Uterus (tissue), 3 donors: ENCODE measurements at regions not wholly inside any gene's neighbourhood (a gene's known extent, or its start where the extent isn't known, plus 50 kb on each side); places are given as distances from the start of the nearest gene placed in this dataset.

Source experiments
- DNase-seq, 2 donors: peaks; one replicate each; pipeline ENCODE4 v3.0.0-alpha.2; 2019 to 2020
- H3K27ac ChIP-seq, 2 donors: fragments of 200-600 bp; sonication (generic); 1 replicate in 1 of 2; 2 replicates in 1 of 2; pipeline ENCODE4 v1.5.1; 2016 to 2018
- H3K27me3 ChIP-seq, 2 donors: fragments of 200-600 bp; sonication (generic); one replicate each; pipeline ENCODE4 v1.5.1; 2018 to 2019; ENCODE audit warnings: control low read depth in 1 of 2
- H3K36me3 ChIP-seq, 2 donors: fragments of 200-600 bp; sonication (generic); one replicate each; pipeline ENCODE4 v1.5.1; 2019; ENCODE audit warnings: control low read depth in 1 of 2
- H3K4me1 ChIP-seq, 2 donors: fragments of 200-600 bp; sonication (generic); one replicate each; pipeline ENCODE4 v1.5.1; 2018 to 2019; ENCODE audit warnings: control low read depth in 1 of 2
- H3K4me3 ChIP-seq, 2 donors: fragments of 200-600 bp; sonication (generic); 1 replicate in 1 of 2; 2 replicates in 1 of 2; pipeline ENCODE4 v1.5.1; 2018 to 2019; ENCODE audit warnings: mild to moderate bottlenecking in 1 of 2
- H3K9me3 ChIP-seq, 2 donors: fragments of 200-600 bp; sonication (generic); one replicate each; pipeline ENCODE4 v1.5.1; 2019; ENCODE audit warnings: control low read depth in 1 of 2
- POLR2A ChIP-seq, 2 donors: fragments of 450-650 bp; IDR thresholded peaks; one replicate each; pipeline ENCODE4 v1.6.1; 2016; ENCODE audit warnings: antibody characterized with exemption in 2 of 2, mild to moderate bottlenecking in 1 of 2, moderate library complexity in 1 of 2
- intact Hi-C: fragments of 100-400 bp; cut with DNase I; formaldehyde crosslinking; loops from one replicate; pipeline ENCODE4 v1.15.1; 2023; ENCODE audit warnings: low total_unique reads
- TF ChIP-seq, protein P1 (sequence below), 4 experiments: fragments of 200-600 bp in 2 of 4; fragments of 450-650 bp in 2 of 4; sonication (generic) in 2 of 4; IDR thresholded peaks; one replicate each; pipeline ENCODE4 v1.5.1; 2016 to 2019; ENCODE audit warnings: antibody characterized with exemption in 4 of 4, mild to moderate bottlenecking in 2 of 4, moderate library complexity in 1 of 4
- donor health status: DM: yes; HTN: yes; CAD: no.

DNA sequence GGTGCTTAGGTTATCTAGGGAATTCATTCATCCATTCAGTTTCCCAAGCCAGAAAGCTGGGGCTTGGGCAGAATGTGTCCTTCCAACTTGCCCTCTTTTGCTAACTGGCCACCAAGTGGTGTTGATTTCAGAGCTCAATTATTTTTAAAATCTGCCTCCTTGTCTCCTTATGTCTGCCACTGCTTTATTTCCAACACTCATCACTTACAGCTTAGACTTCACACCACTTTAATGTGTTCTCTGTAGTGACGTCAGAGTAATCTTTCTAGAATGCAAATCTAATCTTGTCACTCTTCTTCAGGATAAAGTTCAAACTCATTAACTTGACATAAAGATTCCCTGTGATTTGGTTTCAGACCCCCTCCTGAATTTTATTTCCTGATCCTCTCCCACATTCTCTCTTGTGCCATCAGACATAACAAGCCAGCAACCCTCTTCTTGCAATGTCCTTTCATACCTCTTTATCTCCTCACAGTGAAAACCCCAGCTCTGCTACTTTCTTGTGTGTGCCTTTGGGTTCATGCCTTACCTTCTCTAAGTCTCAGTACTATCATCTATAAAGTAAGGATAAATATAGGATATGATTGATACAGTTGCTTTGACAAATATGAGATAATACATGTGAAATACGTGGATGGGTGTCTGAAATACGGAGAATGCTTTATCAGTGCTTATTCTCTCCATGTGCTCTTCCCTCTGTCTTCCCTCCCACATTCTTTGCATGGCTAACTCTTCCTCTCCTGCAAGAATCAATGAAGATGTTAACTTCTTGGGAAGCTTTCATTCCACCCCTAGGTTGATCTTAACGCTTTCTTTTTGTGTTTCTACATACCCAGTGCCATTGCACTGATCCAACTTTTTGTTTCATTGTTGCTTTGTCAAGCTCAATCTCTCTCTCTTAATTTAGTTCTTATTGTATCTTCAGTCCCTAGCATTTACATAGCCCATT, 522.7 kb upstream of the FZD8 start:
- Histone ChIP-seq H3K4me1 (no peaks in the 10 kb centered on the region), H3K27ac (no peak overlapping the region), H3K36me3 (no peaks in the 10 kb centered on the region), H3K4me3 (no peak overlapping the region), H3K9me3 (no peaks in the 10 kb centered on the region), H3K27me3 (no peaks in the 10 kb centered on the region)
- TF ChIP-seq, protein P1, sequence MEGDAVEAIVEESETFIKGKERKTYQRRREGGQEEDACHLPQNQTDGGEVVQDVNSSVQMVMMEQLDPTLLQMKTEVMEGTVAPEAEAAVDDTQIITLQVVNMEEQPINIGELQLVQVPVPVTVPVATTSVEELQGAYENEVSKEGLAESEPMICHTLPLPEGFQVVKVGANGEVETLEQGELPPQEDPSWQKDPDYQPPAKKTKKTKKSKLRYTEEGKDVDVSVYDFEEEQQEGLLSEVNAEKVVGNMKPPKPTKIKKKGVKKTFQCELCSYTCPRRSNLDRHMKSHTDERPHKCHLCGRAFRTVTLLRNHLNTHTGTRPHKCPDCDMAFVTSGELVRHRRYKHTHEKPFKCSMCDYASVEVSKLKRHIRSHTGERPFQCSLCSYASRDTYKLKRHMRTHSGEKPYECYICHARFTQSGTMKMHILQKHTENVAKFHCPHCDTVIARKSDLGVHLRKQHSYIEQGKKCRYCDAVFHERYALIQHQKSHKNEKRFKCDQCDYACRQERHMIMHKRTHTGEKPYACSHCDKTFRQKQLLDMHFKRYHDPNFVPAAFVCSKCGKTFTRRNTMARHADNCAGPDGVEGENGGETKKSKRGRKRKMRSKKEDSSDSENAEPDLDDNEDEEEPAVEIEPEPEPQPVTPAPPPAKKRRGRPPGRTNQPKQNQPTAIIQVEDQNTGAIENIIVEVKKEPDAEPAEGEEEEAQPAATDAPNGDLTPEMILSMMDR (IDR thresholded peaks at IDR 0.05) = no peak
- no peak for TF ChIP-seq POLR2A (IDR thresholded peaks at IDR 0.05)
- intact Hi-C loops = no loop called here
- no peak for DNase-seq

DNA sequence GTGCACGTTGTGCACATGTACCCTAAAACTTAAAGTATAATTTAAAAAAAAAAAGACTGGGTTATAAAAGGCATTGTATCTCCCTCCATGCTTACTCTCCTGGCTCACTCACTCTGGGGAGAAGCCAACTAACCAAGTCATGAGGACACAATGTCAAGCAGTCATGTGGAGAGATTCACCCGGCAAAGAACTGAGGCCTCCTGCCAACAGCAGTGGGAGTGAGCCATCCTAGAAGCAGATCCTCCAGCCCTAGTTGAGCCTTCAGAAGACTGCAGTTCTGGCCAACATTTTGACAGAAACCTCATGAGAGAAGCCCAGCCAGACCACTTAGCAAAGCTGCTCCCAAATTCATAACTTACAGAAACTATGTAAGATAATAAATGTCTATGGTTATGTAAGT, 521.7 kb upstream of the FZD8 start:
- H3K9me3 ChIP-seq = no peaks in the 10 kb centered on the region
- H3K4me3 ChIP-seq = no peak overlapping the region
- TF ChIP-seq, protein P1 (IDR thresholded peaks at IDR 0.05) = no peak
- no peak for TF ChIP-seq POLR2A (IDR thresholded peaks at IDR 0.05)
- H3K36me3 ChIP-seq = no peaks in the 10 kb centered on the region
- no peaks in the 10 kb centered on the region for H3K27me3 ChIP-seq
- H3K4me1 ChIP-seq = no peaks in the 10 kb centered on the region
- H3K27ac ChIP-seq = no peak overlapping the region
- intact Hi-C loops = no loop called here
- DNase-seq = peak in 1 of 2 donors; percentile 23

GRCh38 chr10:36157486-36157885, 515.4 kb upstream of the FZD8 start:
- Histone ChIP-seq H3K9me3 (no peaks in the 10 kb centered on the region), H3K4me1 (no peaks in the 10 kb centered on the region), H3K4me3 (no peak overlapping the region), H3K36me3 (no peaks in the 10 kb centered on the region), H3K27me3 (no peaks in the 10 kb centered on the region), H3K27ac (no peak overlapping the region)
- intact Hi-C loops = no loop called here
- TF ChIP-seq, protein P1 (IDR thresholded peaks at IDR 0.05) = no peak
- no peak for TF ChIP-seq POLR2A (IDR thresholded peaks at IDR 0.05)
- DNase-seq = no peak

DNA sequence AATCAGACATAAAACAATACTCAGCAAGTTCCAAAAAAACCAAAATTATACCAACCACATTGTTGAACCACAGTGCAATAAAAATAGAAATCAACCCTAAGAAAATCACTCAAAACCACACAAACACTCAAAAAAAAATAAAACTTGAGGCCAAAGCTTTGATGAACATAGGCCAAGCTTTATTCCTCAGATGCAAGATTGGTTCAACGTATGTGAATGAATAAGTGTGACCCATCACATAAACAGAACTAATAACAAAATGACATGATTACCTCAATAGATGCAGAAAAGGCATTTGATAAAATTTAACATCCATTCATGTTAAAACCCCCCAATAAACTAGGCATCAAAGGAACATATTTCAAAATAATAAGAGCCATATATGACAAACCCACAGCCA, 506.1 kb upstream of the FZD8 start:
- Histone ChIP-seq H3K27me3 (no peaks in the 10 kb centered on the region), H3K4me1 (no peaks in the 10 kb centered on the region), H3K36me3 (no peaks in the 10 kb centered on the region), H3K9me3 (no peaks in the 10 kb centered on the region), H3K4me3 (no peak overlapping the region), H3K27ac (no peak overlapping the region)
- no peak for TF ChIP-seq POLR2A (IDR thresholded peaks at IDR 0.05)
- TF ChIP-seq, protein P1 (IDR thresholded peaks at IDR 0.05) = no peak
- intact Hi-C loops = no loop called here
- DNase-seq = no peak

- H3K27ac ChIP-seq = no peak overlapping the region
- no peaks in the 10 kb centered on the region for H3K4me1 ChIP-seq
- intact Hi-C loops = no loop called here
- no peak overlapping the region for H3K4me3 ChIP-seq
- H3K9me3 ChIP-seq = no peaks in the 10 kb centered on the region
- no peaks in the 10 kb centered on the region for H3K27me3 ChIP-seq
- DNase-seq = no peak
- TF ChIP-seq, protein P1 (IDR thresholded peaks at IDR 0.05) = no peak
- TF ChIP-seq POLR2A (IDR thresholded peaks at IDR 0.05) = no peak
- H3K36me3 ChIP-seq = no peaks in the 10 kb centered on the region
Measured at GRCh38 chr10:36147529-36147928, 505.4 kb upstream of the FZD8 start.
